Calu3 (cell line): ENCODE measurements at regions not wholly inside any gene's neighbourhood (a gene's known extent, or its start where the extent isn't known, plus 50 kb on each side); places are given as distances from the start of the nearest gene placed in this dataset.

Source experiments
- BruUV-seq: library from RNA; stranded (reverse); fragments of 400-500 nt; replicated peaks from 2 replicates; lab custom pipeline; 2021; lab: Mats Ljungman, UMichigan
- CTCF ChIA-PET: fragments of 300-600 bp; sonication (Branson Sonifier 250); formaldehyde crosslinking; loops from one replicate; lab custom pipeline; 2022; ENCODE audit warnings: antibody characterized with exemption; lab: Charles Lee
- DNase-seq: peaks from one replicate; pipeline ENCODE4 v3.0.0; 2022
- H3K27ac Mint-ChIP-seq: one replicate; pipeline ENCODE4 v1.8.0; 2022; ENCODE audit warnings: mixed read lengths; ENCODE audit not compliant: unreplicated experiment
- H3K27me3 Mint-ChIP-seq: one replicate; pipeline ENCODE4 v1.8.0; 2022; ENCODE audit warnings: mixed read lengths; ENCODE audit not compliant: unreplicated experiment
- H3K36me3 Mint-ChIP-seq: one replicate; pipeline ENCODE4 v1.8.0; 2022; ENCODE audit warnings: mild to moderate bottlenecking, moderate library complexity, mixed read lengths; ENCODE audit not compliant: insufficient read depth, unreplicated experiment
- H3K4me1 Mint-ChIP-seq: one replicate; pipeline ENCODE4 v1.8.0; 2022; ENCODE audit warnings: mild to moderate bottlenecking, low read depth, mixed read lengths; ENCODE audit not compliant: unreplicated experiment
- H3K4me3 Mint-ChIP-seq: one replicate; pipeline ENCODE4 v1.8.0; 2022; ENCODE audit warnings: mild to moderate bottlenecking, low read depth, moderate library complexity, mixed read lengths; ENCODE audit not compliant: unreplicated experiment
- H3K9me3 Mint-ChIP-seq: one replicate; pipeline ENCODE4 v1.8.0; 2022; ENCODE audit warnings: low read depth, mixed read lengths; ENCODE audit not compliant: unreplicated experiment
- intact Hi-C: fragments of 100-400 bp; cut with micrococcal nuclease; formaldehyde crosslinking; loops from one replicate; pipeline ENCODE4 v1.10.0; 2022; ENCODE audit not compliant: unreplicated experiment
- TF ChIP-seq, protein P1 (sequence below): fragments of 200-600 bp; IDR thresholded peaks from one replicate; pipeline ENCODE4 v1.8.0; 2022; ENCODE audit warnings: antibody characterized with exemption; ENCODE audit not compliant: unreplicated experiment

DNA sequence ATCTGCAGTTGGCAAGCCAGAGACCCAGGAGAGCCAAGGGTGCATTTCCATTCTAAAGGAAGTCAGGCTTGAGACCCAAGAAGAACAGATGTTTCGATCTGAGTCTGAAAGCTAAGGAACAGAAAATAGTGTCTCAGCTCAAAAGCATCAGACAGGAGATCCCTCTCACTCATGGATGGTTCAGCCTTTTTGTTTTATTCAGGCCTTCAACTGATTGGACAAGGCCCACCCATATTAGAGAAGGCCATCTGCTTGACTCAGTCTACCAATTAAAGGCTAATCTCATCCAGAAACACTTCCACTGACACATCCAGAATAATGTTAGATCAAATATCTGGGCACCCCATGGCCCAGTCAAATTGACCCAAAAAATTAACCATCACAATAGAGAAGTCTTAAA lies 255.0 kb downstream of the TXNL1 start:
- Mint-ChIP-seq H3K4me1 (no peaks in the 10 kb centered on the region), H3K36me3 (no peaks in the 10 kb centered on the region), H3K9me3 (no peaks in the 10 kb centered on the region), H3K27me3 (peaks cover 24% of the 10 kb centered on the region), H3K27ac (no peak overlapping the region), H3K4me3 (no peak overlapping the region)
- CTCF ChIA-PET = interaction anchor here (1.0 kb wide), 1 partner anchor 13 kb away, joined by 3 read pairs; no protein-coding TSS in a partner anchor
- TF ChIP-seq, protein P1, sequence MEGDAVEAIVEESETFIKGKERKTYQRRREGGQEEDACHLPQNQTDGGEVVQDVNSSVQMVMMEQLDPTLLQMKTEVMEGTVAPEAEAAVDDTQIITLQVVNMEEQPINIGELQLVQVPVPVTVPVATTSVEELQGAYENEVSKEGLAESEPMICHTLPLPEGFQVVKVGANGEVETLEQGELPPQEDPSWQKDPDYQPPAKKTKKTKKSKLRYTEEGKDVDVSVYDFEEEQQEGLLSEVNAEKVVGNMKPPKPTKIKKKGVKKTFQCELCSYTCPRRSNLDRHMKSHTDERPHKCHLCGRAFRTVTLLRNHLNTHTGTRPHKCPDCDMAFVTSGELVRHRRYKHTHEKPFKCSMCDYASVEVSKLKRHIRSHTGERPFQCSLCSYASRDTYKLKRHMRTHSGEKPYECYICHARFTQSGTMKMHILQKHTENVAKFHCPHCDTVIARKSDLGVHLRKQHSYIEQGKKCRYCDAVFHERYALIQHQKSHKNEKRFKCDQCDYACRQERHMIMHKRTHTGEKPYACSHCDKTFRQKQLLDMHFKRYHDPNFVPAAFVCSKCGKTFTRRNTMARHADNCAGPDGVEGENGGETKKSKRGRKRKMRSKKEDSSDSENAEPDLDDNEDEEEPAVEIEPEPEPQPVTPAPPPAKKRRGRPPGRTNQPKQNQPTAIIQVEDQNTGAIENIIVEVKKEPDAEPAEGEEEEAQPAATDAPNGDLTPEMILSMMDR = no peak
- DNase-seq = no peak
- no TSS peak for BruUV-seq
- intact Hi-C loops = loop anchor here (10.0 kb wide), 1 partner anchor 61 kb away; no protein-coding TSS in a partner anchor

DNA sequence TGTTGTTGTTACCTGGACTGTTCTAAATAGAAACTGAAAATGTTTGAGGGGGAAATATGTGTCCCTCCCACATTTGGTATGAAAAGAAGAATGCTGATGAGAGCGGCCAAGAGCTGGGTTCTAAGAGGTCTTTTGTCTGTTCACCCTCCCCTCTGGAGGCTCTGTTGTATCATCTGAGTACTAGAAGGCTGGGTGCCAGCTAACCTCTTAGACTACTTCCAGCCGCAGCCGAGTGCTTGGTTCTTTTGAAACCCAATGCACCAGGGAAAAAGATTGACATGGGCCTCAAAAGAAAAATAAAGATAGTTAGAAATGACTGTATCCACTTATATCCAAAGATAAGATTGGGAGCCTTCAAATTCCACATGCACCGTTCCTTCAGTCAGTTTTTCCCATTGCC lies 255.9 kb downstream of the TXNL1 start:
- no peaks in the 10 kb centered on the region for H3K4me1 Mint-ChIP-seq
- no peaks in the 10 kb centered on the region for H3K36me3 Mint-ChIP-seq
- TF ChIP-seq, protein P1 = no peak
- H3K4me3 Mint-ChIP-seq = no peak overlapping the region
- peaks cover 24% of the 10 kb centered on the region for H3K27me3 Mint-ChIP-seq
- DNase-seq = no peak
- CTCF ChIA-PET = no interaction called here
- H3K9me3 Mint-ChIP-seq = no peaks in the 10 kb centered on the region
- intact Hi-C loops = loop anchor here (10.0 kb wide), 1 partner anchor 62 kb away; no protein-coding TSS in a partner anchor
- H3K27ac Mint-ChIP-seq = no peak overlapping the region
- no TSS peak for BruUV-seq

DNA sequence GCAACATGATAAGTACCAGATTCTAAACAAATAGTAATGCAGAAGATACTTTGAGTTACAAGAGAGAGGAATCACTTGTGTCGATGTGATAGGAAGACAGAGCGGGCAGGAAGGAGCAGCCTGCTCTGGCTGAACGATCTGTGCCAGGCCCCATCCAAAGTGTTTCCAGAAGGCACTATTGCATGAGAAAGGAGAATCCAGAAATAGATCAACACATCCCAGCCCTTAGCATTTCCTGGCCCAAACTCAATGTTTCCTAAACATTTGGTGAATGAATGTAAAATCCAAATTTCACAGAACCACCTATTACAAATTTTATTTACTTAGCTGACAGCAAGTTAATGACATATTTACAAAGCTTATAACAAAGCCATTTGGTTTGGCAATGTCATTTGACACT lies 257.2 kb downstream of the TXNL1 start:
- intact Hi-C loops = loop anchor here (10.0 kb wide), 1 partner anchor 64 kb away; no protein-coding TSS in a partner anchor
- no peak for DNase-seq
- CTCF ChIA-PET = no interaction called here

DNA sequence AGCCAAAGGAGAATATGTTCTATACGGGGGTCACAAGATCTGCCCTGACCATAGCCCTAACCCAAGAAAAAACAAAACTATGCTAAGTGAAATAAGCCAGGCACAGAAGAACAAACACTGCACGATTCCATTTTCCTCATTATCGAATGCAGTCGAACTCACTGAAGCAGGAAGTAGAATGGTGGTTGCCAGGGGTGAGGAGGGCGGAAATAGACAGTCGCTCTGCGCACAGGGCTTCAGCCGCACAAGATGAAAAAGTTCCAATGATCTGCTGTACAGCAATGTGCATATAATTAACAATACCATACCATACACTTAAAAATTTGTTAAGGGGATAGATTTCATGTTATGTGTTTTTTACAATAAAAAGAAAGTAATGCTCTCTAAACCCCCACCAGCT lies 257.7 kb downstream of the TXNL1 start:
- CTCF ChIA-PET = no interaction called here
- Mint-ChIP-seq H3K4me3 (no peak overlapping the region), H3K27me3 (peaks cover 24% of the 10 kb centered on the region), H3K27ac (no peak overlapping the region), H3K4me1 (no peaks in the 10 kb centered on the region), H3K36me3 (no peaks in the 10 kb centered on the region), H3K9me3 (no peaks in the 10 kb centered on the region)
- no TSS peak for BruUV-seq
- intact Hi-C loops = loop anchor here (10.0 kb wide), 1 partner anchor 64 kb away; no protein-coding TSS in a partner anchor
- TF ChIP-seq, protein P1 = no peak
- no peak for DNase-seq

More for the DNA sequence above, 257.2 kb downstream of the TXNL1 start:
- no TSS peak for BruUV-seq
- Mint-ChIP-seq H3K9me3 (no peaks in the 10 kb centered on the region), H3K36me3 (no peaks in the 10 kb centered on the region), H3K27ac (no peak overlapping the region), H3K4me3 (no peak overlapping the region), H3K27me3 (peaks cover 24% of the 10 kb centered on the region), H3K4me1 (no peaks in the 10 kb centered on the region)
- TF ChIP-seq, protein P1 = no peak
